ENCODE measurements at regions not wholly inside any gene's neighbourhood (a gene's known extent, or its start where the extent isn't known, plus 50 kb on each side); places are given as distances from the start of the nearest gene placed in this dataset.
"Not testable (repeated sequence)": the region's sequence is repeated elsewhere in the genome, so short reads cannot be mapped to it uniquely, and the experiment has no call there.

GRCh38 chr14:89660625-89661233 is 243.7 kb upstream of the FOXN3 start:
- DNase-seq (ENCODE audit: low spot score) = not testable (repeated sequence)

- DNase-seq (ENCODE audit: low spot score) = no peak
These were observed 243.1 kb upstream of the FOXN3 start for GRCh38 chr14:89660166-89660565.

- DNase-seq (ENCODE audit: low spot score) = no peak
These were observed 242.1 kb upstream of the FOXN3 start for GRCh38 chr14:89658977-89659670.

- DNase-seq (ENCODE audit: low spot score) = no peak
These were observed 240.0 kb upstream of the FOXN3 start for GRCh38 chr14:89657014-89657413.

- no peak for DNase-seq (ENCODE audit: low spot score)
These were observed 238.0 kb upstream of the FOXN3 start for GRCh38 chr14:89654998-89655397.

GRCh38 chr14:89652352-89652751 is 235.3 kb upstream of the FOXN3 start:
- no peak for DNase-seq (ENCODE audit: low spot score)

- DNase-seq (ENCODE audit: low spot score) = no peak
These were observed 234.8 kb upstream of the FOXN3 start for GRCh38 chr14:89651805-89652204.

- no peak for DNase-seq (ENCODE audit: low spot score)
These were observed 233.3 kb upstream of the FOXN3 start for GRCh38 chr14:89650077-89650978.

- no peak for DNase-seq (ENCODE audit: low spot score)
These were observed 232.5 kb upstream of the FOXN3 start for GRCh38 chr14:89649451-89650075.

- DNase-seq (ENCODE audit: low spot score) = no peak
These were observed 231.9 kb upstream of the FOXN3 start for GRCh38 chr14:89648924-89649323.

- DNase-seq (ENCODE audit: low spot score) = no peak
These were observed 231.5 kb upstream of the FOXN3 start for GRCh38 chr14:89648510-89648909.

GRCh38 chr14:89646971-89647370 is 229.9 kb upstream of the FOXN3 start:
- no peak for DNase-seq (ENCODE audit: low spot score)

GRCh38 chr14:89644641-89645040 is 227.6 kb upstream of the FOXN3 start:
- DNase-seq (ENCODE audit: low spot score) = no peak

- DNase-seq (ENCODE audit: low spot score) = no peak
These were observed 224.6 kb upstream of the FOXN3 start for GRCh38 chr14:89641495-89642175.

- DNase-seq (ENCODE audit: low spot score) = no peak
These were observed 223.1 kb upstream of the FOXN3 start for GRCh38 chr14:89640141-89640540.

- no peak for DNase-seq (ENCODE audit: low spot score)
These were observed 222.7 kb upstream of the FOXN3 start for GRCh38 chr14:89639687-89640086.

- no peak for DNase-seq (ENCODE audit: low spot score)
These were observed 221.9 kb upstream of the FOXN3 start for GRCh38 chr14:89638891-89639290.

- DNase-seq (ENCODE audit: low spot score) = no peak
These were observed 220.5 kb upstream of the FOXN3 start for GRCh38 chr14:89637581-89637980.

GRCh38 chr14:89635615-89636014 is 218.6 kb upstream of the FOXN3 start:
- no peak for DNase-seq (ENCODE audit: low spot score)

- DNase-seq (ENCODE audit: low spot score) = no peak
These were observed 217.0 kb upstream of the FOXN3 start for GRCh38 chr14:89634037-89634436.

GRCh38 chr14:89630101-89630829 is 213.2 kb upstream of the FOXN3 start:
- DNase-seq (ENCODE audit: low spot score) = no peak

Data from A172 (cell line).